WTC11 (cell line): ENCODE measurements at regions not wholly inside any gene's neighbourhood (a gene's known extent, or its start where the extent isn't known, plus 50 kb on each side); places are given as distances from the start of the nearest gene placed in this dataset.

Source experiments
- ATAC-seq: fragments of 200-7000 bp; cut with Tn5 transposase; 2 replicates; pipeline ENCODE4 v1.10.0; 2021; ENCODE audit warnings: mild to moderate bottlenecking, moderate library complexity
- CTCF ChIA-PET: fragments of 300-600 bp; sonication (Branson Sonifier 250); formaldehyde crosslinking; loops from one replicate; lab custom pipeline; 2021; ENCODE audit warnings: antibody characterized with exemption; lab: Charles Lee
- POLR2A ChIA-PET: fragments of 350-600 bp; sonication (Branson Sonifier 250); formaldehyde crosslinking; loops from one replicate; lab custom pipeline; 2021; ENCODE audit warnings: antibody characterized with exemption; lab: Charles Lee
- DNase-seq: peaks from one replicate; pipeline ENCODE4 v3.0.0; 2021; ENCODE audit warnings: low spot score
- H3K27ac Mint-ChIP-seq: 2 replicates; pipeline ENCODE4 v1.8.0; 2021; ENCODE audit warnings: mixed read lengths
- H3K27me3 Mint-ChIP-seq: 2 replicates; pipeline ENCODE4 v1.8.0; 2021; ENCODE audit warnings: low read depth, mild to moderate bottlenecking, moderate library complexity, mixed read lengths
- H3K36me3 Mint-ChIP-seq: 2 replicates; pipeline ENCODE4 v1.8.0; 2021; ENCODE audit warnings: mixed read lengths
- H3K4me1 Mint-ChIP-seq: 2 replicates; pipeline ENCODE4 v1.8.0; 2022; ENCODE audit warnings: mixed read lengths
- H3K4me3 Mint-ChIP-seq: 2 replicates; pipeline ENCODE4 v1.8.0; 2021; ENCODE audit warnings: mild to moderate bottlenecking, moderate library complexity, mixed read lengths
- H3K9me3 Mint-ChIP-seq: 2 replicates; pipeline ENCODE4 v1.8.0; 2021; ENCODE audit warnings: mixed read lengths
- AFF4 ChIP-seq: sonication (generic); formaldehyde crosslinking; IDR thresholded peaks from 2 replicates; pipeline ENCODE4 v1.8.1; 2023; ENCODE audit warnings: mild to moderate bottlenecking, missing genetic modification reagents, borderline replicate concordance
- EMX1 ChIP-seq: fragments of 250-450 bp; sonication (Bioruptor Pico); IDR thresholded peaks from 2 replicates; pipeline ENCODE4 v1.8.0; 2021; ENCODE audit warnings: mild to moderate bottlenecking
- GRHL2 ChIP-seq: fragments of 250-450 bp; sonication (Bioruptor Pico); IDR thresholded peaks from 2 replicates; pipeline ENCODE4 v1.8.0; 2022; ENCODE audit warnings: mild to moderate bottlenecking, moderate library complexity; ENCODE audit not compliant: insufficient replicate concordance, severe bottlenecking
- IRF1 ChIP-seq: sonication (generic); formaldehyde crosslinking; IDR thresholded peaks from 2 replicates; pipeline ENCODE4 v1.8.0; 2023; ENCODE audit warnings: missing genetic modification reagents
- MLX ChIP-seq: sonication (generic); formaldehyde crosslinking; IDR thresholded peaks from 2 replicates; pipeline ENCODE4 v1.8.1; 2023; ENCODE audit warnings: mild to moderate bottlenecking, missing genetic modification reagents, moderate library complexity
- NFYB ChIP-seq: sonication (generic); formaldehyde crosslinking; conservative IDR thresholded peaks from 2 replicates; pipeline ENCODE4 v1.8.0; 2022; ENCODE audit warnings: low read depth, missing genetic modification reagents
- SMAD4 ChIP-seq: sonication (generic); formaldehyde crosslinking; IDR thresholded peaks from 2 replicates; pipeline ENCODE4 v1.8.0; 2022; ENCODE audit warnings: mild to moderate bottlenecking, missing genetic modification reagents
- STAT6 ChIP-seq: sonication (generic); formaldehyde crosslinking; conservative IDR thresholded peaks from 2 replicates; pipeline ENCODE4 v1.8.1; 2023; ENCODE audit warnings: mild to moderate bottlenecking, low read depth, missing genetic modification reagents, moderate library complexity
- TP53 ChIP-seq: sonication (generic); formaldehyde crosslinking; IDR thresholded peaks from 2 replicates; pipeline ENCODE4 v1.8.1; 2023; ENCODE audit warnings: mild to moderate bottlenecking, missing genetic modification reagents
- ZNF219 ChIP-seq: sonication (generic); formaldehyde crosslinking; IDR thresholded peaks from 2 replicates; pipeline ENCODE4 v1.8.0; 2023; ENCODE audit warnings: missing genetic modification reagents, mild to moderate bottlenecking, borderline replicate concordance
- ZNF425 ChIP-seq: fragments of 250-450 bp; sonication (Bioruptor Pico); conservative IDR thresholded peaks from 2 replicates; pipeline ENCODE4 v1.9.0; 2021; ENCODE audit warnings: mild to moderate bottlenecking
- ZNF532 ChIP-seq: fragments of 250-450 bp; sonication (Bioruptor Pico); IDR thresholded peaks from 2 replicates; pipeline ENCODE4 v1.9.0; 2021; ENCODE audit warnings: mild to moderate bottlenecking, borderline replicate concordance
- TF ChIP-seq, protein P1 (sequence below): sonication (generic); formaldehyde crosslinking; conservative IDR thresholded peaks from 2 replicates; pipeline ENCODE4 v1.8.1; 2022; ENCODE audit warnings: mild to moderate bottlenecking, missing genetic modification reagents
- TF ChIP-seq, protein P2 (sequence below): fragments of 250-450 bp; sonication (Bioruptor Pico); IDR thresholded peaks from 2 replicates; pipeline ENCODE4 v1.8.0; 2021; ENCODE audit warnings: mild to moderate bottlenecking
- TF ChIP-seq, protein P3 (sequence below): fragments of 250-450 bp; sonication (Bioruptor Pico); IDR thresholded peaks from 2 replicates; pipeline ENCODE4 v2.1.2; 2022; ENCODE audit warnings: mild to moderate bottlenecking, moderate library complexity

DNA sequence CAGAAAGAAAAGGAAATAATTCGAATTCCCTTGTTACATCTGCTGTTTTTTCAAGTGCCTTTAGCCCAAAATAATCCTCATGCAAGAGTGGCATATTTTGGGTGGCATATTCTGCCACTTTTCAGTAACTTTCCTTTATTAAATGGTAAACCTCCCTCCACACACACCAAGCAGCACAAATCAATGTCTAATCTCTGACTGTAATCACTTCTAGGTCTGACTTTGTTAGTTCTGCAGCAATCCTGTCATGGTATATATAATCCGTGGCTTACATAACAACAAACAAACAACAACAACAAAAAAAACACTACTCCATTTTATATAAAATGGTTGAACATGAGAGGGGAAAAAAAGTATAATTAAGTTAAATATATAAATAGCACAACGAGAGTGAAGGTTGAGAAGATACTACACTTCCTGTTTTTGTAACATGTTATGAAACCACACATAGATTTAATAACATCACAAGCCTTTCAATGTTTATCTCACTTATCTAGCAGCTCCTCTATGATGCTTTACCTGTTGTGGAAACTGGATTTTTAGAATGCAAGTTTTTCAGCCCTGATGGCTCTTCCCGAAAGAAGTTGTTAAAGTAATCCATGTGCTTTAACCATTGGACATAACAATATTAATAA lies 715.4 kb downstream of the GRXCR1 start (continued):
- TF ChIP-seq, protein P1, sequence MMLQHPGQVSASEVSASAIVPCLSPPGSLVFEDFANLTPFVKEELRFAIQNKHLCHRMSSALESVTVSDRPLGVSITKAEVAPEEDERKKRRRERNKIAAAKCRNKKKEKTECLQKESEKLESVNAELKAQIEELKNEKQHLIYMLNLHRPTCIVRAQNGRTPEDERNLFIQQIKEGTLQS: no peak
- TF ChIP-seq IRF1 (CRISPR knock-in tag): no peak

- no peak for ATAC-seq
- POLR2A ChIA-PET: no interaction called here
- H3K4me1 Mint-ChIP-seq: no peaks in the 10 kb centered on the region
- H3K27ac Mint-ChIP-seq: no peak overlapping the region
- peaks cover 33% of the 10 kb centered on the region for H3K36me3 Mint-ChIP-seq
- H3K9me3 Mint-ChIP-seq: peaks cover 62% of the 10 kb centered on the region
- no peak for DNase-seq
- H3K27me3 Mint-ChIP-seq: no peaks in the 10 kb centered on the region
- no peak overlapping the region for H3K4me3 Mint-ChIP-seq
- CTCF ChIA-PET: no interaction called here
- TF ChIP-seq ZNF425 (CRISPR knock-in tag): no peak
- no peak for TF ChIP-seq MLX (CRISPR knock-in tag)
- no peak for TF ChIP-seq ZNF532 (CRISPR knock-in tag)
- TF ChIP-seq ZNF219 (CRISPR knock-in tag): no peak
- TF ChIP-seq, protein P2, sequence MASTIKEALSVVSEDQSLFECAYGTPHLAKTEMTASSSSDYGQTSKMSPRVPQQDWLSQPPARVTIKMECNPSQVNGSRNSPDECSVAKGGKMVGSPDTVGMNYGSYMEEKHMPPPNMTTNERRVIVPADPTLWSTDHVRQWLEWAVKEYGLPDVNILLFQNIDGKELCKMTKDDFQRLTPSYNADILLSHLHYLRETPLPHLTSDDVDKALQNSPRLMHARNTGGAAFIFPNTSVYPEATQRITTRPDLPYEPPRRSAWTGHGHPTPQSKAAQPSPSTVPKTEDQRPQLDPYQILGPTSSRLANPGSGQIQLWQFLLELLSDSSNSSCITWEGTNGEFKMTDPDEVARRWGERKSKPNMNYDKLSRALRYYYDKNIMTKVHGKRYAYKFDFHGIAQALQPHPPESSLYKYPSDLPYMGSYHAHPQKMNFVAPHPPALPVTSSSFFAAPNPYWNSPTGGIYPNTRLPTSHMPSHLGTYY (CRISPR knock-in tag): no peak
- no peak for TF ChIP-seq NFYB
- no peak for TF ChIP-seq AFF4 (CRISPR knock-in tag)
- no peak for TF ChIP-seq SMAD4 (CRISPR knock-in tag)
- TF ChIP-seq GRHL2: no peak
- TF ChIP-seq TP53 (CRISPR knock-in tag): no peak
- TF ChIP-seq, protein P3, sequence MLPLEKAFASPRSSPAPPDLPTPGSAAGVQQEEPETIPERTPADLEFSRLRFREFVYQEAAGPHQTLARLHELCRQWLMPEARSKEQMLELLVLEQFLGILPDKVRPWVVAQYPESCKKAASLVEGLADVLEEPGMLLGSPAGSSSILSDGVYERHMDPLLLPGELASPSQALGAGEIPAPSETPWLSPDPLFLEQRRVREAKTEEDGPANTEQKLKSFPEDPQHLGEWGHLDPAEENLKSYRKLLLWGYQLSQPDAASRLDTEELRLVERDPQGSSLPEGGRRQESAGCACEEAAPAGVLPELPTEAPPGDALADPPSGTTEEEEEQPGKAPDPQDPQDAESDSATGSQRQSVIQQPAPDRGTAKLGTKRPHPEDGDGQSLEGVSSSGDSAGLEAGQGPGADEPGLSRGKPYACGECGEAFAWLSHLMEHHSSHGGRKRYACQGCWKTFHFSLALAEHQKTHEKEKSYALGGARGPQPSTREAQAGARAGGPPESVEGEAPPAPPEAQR (CRISPR knock-in tag): no peak
- no peak for TF ChIP-seq STAT6 (CRISPR knock-in tag)
- TF ChIP-seq EMX1 (CRISPR knock-in tag): no peak
These were observed 726.7 kb downstream of the GRXCR1 start for GRCh38 chr4:43619219-43619618.
